ENCODE measurements at regions not wholly inside any gene's neighbourhood (a gene's known extent, or its start where the extent isn't known, plus 50 kb on each side); places are given as distances from the start of the nearest gene placed in this dataset.

DNA sequence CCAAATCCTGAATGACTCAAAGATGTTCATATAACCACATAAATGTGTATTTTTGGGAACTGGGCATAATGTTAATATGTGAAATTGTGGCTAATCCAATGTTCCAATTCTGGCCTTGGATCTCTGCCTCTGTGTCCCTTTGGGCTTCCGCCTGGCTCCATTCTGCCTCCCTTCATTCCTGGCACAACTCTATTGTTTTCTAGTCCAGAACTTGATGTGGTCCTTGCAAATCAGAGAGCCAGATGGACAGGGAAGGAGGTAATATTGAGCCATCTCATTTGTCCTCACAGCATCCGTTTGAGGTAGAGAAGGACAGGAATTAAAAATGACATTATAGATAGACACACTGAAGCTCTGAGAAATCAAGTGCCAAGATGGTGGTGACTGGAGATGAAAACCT lies 355.7 kb upstream of the TBL1XR1 start:
- in situ Hi-C loops (cut with HindIII; ENCODE audit: low sequenced_read_pairs), result no loop called here

DNA sequence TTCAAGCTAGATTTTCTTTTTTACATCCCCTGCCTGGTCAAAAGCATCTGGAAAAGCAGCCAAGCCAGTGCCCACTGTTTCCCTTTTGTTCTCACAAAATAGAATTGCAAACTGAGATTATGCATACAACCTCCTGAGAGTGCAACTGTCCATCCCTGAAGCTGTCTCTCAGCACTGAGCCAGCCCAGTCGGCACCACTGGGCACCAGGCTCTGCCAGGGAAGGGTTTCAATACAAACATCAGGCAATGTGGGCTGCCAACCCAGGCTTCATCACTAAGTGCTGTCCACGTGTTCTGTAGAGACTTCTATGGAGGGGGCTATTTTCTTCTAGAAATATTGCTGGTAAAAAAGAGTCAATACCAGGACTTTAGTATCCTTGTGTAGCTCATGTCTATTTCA lies 356.3 kb upstream of the TBL1XR1 start:
- in situ Hi-C loops (cut with HindIII; ENCODE audit: low sequenced_read_pairs), result no loop called here

GRCh38 chr3:177554895-177555759 lies 357.8 kb upstream of the TBL1XR1 start:
- in situ Hi-C loops (cut with HindIII; ENCODE audit: low sequenced_read_pairs), result no loop called here

DNA sequence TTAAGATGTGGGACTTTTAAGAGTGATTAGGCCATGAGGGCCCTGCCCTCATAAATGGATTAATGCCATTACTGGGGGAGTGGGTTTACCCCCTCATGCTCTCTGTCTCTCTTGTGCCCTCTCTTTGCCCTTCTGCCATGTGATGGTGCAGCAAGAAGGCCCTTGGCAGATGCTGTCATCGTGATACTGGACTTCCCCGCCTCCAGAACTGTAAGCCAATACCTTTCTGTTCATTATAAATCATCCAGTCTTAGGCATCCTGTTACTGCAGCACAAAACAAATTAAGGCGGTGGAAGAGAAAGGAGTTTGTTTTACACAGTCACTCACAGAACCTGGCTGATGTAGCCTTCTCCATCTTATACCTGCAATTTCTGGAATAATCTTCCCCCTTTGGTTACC lies 360.3 kb upstream of the TBL1XR1 start:
- in situ Hi-C loops (cut with HindIII; ENCODE audit: low sequenced_read_pairs), result no loop called here

DNA sequence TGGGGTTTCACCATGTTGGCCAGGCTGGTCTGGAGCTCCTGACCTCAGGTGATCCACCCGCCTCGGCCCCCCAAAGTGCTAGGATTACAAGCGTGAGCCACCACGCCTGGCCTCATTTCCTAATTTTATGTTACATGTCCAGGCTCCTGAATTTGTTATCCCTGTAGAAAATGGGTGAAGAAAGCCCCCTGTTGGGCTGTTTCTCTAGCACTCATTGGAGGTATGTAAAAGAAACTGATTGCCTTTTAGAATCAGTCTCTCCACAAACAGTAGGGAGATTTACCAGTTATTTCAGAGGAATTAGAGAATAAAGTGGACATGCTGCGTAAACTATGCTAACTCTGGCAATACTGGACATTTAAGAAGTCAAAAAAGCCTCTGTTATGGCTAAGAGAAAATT lies 364.1 kb upstream of the TBL1XR1 start:
- in situ Hi-C loops (cut with HindIII; ENCODE audit: low sequenced_read_pairs), result no loop called here

GRCh38 chr3:177561769-177562392 lies 364.6 kb upstream of the TBL1XR1 start:
- in situ Hi-C loops (cut with HindIII; ENCODE audit: low sequenced_read_pairs), result no loop called here

DNA sequence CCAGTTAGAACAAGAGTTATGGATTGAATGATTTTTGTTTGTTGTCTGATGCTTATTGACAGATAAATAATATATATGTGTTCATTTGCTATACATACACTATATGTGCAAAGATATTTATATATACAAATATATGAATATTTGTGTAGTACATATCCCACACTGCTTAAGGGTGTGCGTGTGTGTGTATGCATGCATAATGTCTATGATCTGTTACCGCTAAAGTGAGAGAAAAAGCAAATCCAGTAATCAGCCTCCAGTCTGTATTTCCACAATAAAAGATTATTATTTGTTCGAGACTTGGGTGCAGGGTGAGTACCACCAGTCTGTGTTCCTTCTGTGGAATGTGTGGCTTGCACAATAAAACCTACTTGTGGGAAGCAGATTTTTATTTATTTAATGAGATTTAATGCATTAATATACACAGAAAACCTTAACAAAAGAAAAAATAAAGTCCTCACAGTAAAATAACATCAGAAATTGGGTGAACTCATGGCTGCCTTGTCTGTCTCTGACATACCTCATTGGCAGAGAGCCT lies 366.0 kb upstream of the TBL1XR1 start:
- in situ Hi-C loops (cut with HindIII; ENCODE audit: low sequenced_read_pairs), result no loop called here

DNA sequence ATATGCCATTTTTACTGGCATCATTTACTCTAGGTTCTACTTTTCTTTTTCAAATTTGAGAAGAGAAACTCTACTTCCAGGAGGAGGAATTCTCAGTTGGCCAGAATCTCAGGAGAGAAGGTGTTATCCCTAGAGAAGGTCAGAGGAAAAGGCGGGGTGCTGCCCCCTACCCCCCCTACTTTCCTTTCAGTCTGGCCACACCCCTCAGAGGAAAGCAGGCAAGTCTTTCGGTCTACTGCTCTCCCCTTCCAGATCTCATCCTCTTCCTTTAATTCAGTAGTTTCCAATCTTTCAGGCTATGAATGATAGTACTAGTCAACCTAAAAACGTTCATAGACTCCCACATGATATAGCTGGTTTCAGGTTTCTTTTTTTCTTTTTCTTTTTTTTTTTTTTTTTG lies 366.5 kb upstream of the TBL1XR1 start:
- in situ Hi-C loops (cut with HindIII; ENCODE audit: low sequenced_read_pairs), result no loop called here

DNA sequence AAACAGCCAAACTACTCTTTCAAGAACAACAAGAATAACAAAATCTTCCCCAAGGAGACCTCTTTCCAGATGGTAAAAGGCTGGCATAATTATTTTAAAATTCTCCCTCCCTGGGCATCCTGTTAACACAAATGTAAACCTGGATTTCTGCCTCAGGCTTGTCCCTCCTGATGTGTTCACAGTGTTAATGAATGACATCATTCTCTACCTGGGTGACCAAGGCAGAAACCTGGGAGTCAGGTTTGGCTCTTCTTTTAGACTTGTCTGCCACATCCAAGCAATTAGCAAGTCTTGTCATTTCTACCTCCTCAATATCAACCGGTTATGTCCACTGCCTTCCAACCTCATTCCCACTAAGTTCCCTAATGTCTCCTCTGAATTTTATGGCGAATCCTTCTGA lies 368.7 kb upstream of the TBL1XR1 start:
- in situ Hi-C loops (cut with HindIII; ENCODE audit: low sequenced_read_pairs), result no loop called here

DNA sequence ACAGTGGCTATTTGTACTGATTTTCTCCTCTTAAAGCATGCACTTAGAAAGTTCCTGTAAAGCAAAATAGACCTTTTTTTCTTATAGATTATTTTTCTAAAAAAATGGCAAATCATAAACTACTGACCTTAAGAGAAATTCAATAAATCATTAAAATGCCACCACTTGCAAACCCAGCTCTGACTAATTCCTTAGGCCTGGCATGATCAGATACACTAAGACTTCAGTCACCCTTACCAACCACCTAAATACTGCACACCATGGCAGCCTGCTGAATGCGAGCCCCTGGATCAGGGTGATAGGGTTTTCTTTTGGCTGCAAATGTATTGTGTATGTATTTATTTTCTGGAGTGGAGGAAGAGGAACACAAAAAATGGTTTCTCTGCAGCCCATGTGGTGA lies 370.6 kb upstream of the TBL1XR1 start:
- in situ Hi-C loops (cut with HindIII; ENCODE audit: low sequenced_read_pairs), result no loop called here

DNA sequence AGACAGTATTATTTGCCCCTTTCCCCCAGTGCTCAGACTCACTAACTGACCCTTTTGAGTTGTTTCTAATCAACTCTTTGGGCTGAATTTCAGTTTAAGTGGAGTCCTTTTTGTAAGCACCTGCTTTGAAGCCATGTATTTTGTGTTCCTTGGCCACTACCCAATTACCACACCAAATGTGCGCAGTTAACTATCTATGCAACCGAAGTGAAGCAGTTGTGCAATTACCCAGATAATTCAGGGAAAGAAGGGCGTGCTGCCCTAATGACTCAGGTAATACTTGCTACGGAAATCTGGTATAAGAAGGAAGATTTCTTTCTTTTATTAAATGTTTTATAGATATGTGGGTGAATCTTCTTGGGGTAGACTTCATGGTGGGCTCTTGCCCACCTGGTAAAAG lies 371.9 kb upstream of the TBL1XR1 start:
- in situ Hi-C loops (cut with HindIII; ENCODE audit: low sequenced_read_pairs), result no loop called here

- in situ Hi-C loops (cut with HindIII; ENCODE audit: low sequenced_read_pairs), result no loop called here
Measured at GRCh38 chr3:177569875-177570657, 372.8 kb upstream of the TBL1XR1 start.

- in situ Hi-C loops (cut with HindIII; ENCODE audit: low sequenced_read_pairs), result no loop called here
Measured at GRCh38 chr3:177571271-177571943, 374.1 kb upstream of the TBL1XR1 start.

GRCh38 chr3:177571944-177572315 lies 374.6 kb upstream of the TBL1XR1 start:
- in situ Hi-C loops (cut with HindIII; ENCODE audit: low sequenced_read_pairs), result no loop called here

GRCh38 chr3:177574222-177574856 lies 377.1 kb upstream of the TBL1XR1 start:
- in situ Hi-C loops (cut with HindIII; ENCODE audit: low sequenced_read_pairs), result no loop called here

DNA sequence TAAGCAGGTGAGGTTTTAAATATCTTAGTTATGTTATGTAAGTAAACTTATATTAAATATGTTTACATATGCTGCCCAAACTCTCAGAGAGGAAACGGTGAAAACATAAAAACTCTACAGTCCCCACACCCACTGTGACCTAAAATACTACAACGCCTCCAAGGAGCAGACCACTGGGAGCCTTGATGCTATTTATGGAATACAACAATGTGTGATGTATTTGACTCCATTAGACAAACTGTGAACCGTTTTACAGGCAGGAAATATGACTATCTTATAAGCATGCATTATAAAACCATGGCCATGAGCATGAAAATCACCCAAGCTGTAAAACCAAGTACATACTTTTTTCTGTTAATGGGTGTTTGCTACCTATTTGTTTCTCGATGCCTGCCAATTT lies 379.5 kb upstream of the TBL1XR1 start:
- in situ Hi-C loops (cut with HindIII; ENCODE audit: low sequenced_read_pairs), result no loop called here

GRCh38 chr3:177578488-177578887 lies 381.2 kb upstream of the TBL1XR1 start:
- in situ Hi-C loops (cut with HindIII; ENCODE audit: low sequenced_read_pairs), result no loop called here

DNA sequence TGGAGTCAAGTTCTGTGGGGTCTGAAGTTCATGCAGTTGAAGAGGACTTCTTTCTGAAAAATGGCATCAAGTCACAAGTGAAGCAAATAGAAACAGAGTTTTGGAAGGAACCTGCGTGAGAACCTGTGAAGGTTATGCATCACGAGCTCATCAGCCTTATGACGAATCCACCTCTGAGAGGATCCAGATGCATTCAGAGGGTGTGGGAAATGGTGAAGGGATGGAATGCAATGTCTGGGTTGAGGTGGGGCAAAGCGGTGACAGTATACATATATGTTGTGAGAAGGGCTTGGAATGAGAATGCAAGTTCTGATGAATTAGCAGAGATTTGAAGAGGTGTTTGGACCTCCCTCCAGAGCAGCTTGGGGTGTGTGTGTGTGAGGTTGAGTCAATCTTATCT lies 382.1 kb upstream of the TBL1XR1 start:
- in situ Hi-C loops (cut with HindIII; ENCODE audit: low sequenced_read_pairs), result no loop called here

GRCh38 chr3:177580437-177580836 lies 383.2 kb upstream of the TBL1XR1 start:
- in situ Hi-C loops (cut with HindIII; ENCODE audit: low sequenced_read_pairs), result no loop called here

DNA sequence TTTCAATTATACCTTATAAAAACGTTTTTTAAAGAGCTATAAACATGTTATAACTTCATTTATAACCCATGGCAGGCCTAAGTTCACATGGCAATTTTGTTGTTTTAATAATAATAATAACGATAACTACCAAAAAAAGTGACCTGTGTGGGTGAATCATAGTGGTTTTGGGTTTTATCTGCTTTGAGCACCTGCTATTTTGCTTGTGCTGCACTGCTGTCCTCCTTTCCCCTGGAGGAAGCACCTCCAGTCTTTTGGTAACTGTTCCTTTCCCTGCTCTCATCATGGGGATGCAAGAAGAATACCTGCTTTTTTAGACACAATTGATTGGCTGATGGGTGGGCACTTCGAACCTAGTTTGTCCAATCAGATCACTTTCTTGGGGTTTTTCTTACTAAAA lies 388.0 kb upstream of the TBL1XR1 start:
- in situ Hi-C loops (cut with HindIII; ENCODE audit: low sequenced_read_pairs), result no loop called here

Data from DLD1 (cell line).